Mammary epithelial cell (primary cell): ENCODE measurements at regions not wholly inside any gene's neighbourhood (a gene's known extent, or its start where the extent isn't known, plus 50 kb on each side); places are given as distances from the start of the nearest gene placed in this dataset.

Experiments used
- CTCF ChIP-seq, 2 donors: IDR thresholded peaks in 1 of 2; conservative IDR thresholded peaks in 1 of 2; 2 replicates each; pipeline ENCODE4 v1.5.1; 2011 to 2012; ENCODE audit warnings: inconsistent platforms in 2 of 2, low read length in 2 of 2, mild to moderate bottlenecking in 2 of 2, control low read depth in 1 of 2, low read depth in 1 of 2; ENCODE audit not compliant: insufficient read depth in 1 of 2; ENCODE audit errors: extremely low read depth in 1 of 2
- EZH2 ChIP-seq: IDR thresholded peaks from 2 replicates; pipeline ENCODE4 v1.6.1; 2012; ENCODE audit warnings: low read length, inconsistent platforms, borderline replicate concordance

- TF ChIP-seq CTCF (conservative IDR thresholded peaks at IDR 0.05 in 1 of 2, IDR thresholded peaks at IDR 0.05 in 1 of 2; ENCODE audit: extremely low read depth in 1 of 2, insufficient read depth in 1 of 2, low read depth in 1 of 2, low read length in 2 of 2) (no peak), EZH2 (no peak)
These were observed 394.8 kb upstream of the FANCL start for GRCh38 chr2:58635801-58636375.
